Erythroblast (primary cell): ENCODE measurements at regions not wholly inside any gene's neighbourhood (a gene's known extent, or its start where the extent isn't known, plus 50 kb on each side); places are given as distances from the start of the nearest gene placed in this dataset.

ENCODE experiments used
- GATA1 ChIP-seq: IDR thresholded peaks from 2 replicates; pipeline ENCODE4 v1.6.1; 2011; ENCODE audit warnings: low read depth, mild to moderate bottlenecking, control low read depth, low read length, moderate library complexity
- POLR2A ChIP-seq: IDR thresholded peaks from 2 replicates; pipeline ENCODE4 v1.6.1; 2011; ENCODE audit warnings: mild to moderate bottlenecking, low read length

GRCh38 chr2:11977766-11978524 is 231.5 kb downstream of the LPIN1 start:
- TF ChIP-seq POLR2A, result no peak
- no peak for TF ChIP-seq GATA1
